ENCODE measurements at regions not wholly inside any gene's neighbourhood (a gene's known extent, or its start where the extent isn't known, plus 50 kb on each side); places are given as distances from the start of the nearest gene placed in this dataset.

DNA sequence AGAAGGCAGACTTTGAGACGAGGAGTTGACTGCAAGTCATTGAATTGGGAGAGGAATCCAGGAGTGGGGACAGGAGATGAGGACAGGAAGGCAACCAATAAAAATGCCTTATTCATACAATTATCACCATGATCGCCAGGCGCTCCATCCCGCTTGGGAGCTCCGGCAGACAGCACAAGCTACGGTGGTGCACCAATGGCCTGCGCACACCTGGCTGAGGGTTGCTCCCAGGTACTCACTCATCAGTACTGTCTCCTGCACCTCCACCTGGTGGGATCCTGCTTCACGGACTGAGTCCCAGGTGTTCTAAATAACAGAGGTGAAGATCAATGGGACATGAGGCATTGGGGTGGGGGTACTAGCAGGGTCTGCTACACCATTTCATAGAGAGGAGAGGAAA lies 160.0 kb upstream of the TNRC6C start:
- Histone ChIP-seq H3K79me2 (ENCODE audit: low read length) (no peaks in the 10 kb centered on the region), H3K4me2 (ENCODE audit: low read length) (no peak overlapping the region), H2AFZ (ENCODE audit: low read depth, low read length) (no peak overlapping the region), H3K4me3 (ENCODE audit: low read length) (no peak overlapping the region), H3K4me1 (ENCODE audit: low read length) (no peaks in the 10 kb centered on the region), H3K36me3 (replicated peaks; ENCODE audit: low read depth, low read length) (no peaks in the 10 kb centered on the region), H3K27ac (ENCODE audit: low read length) (no peak overlapping the region), H4K20me1 (ENCODE audit: insufficient read depth, low read length) (no peaks in the 10 kb centered on the region), H3K27me3 (ENCODE audit: low read depth, low read length) (0 out of 2 replicates have a peak, but pooled peaks cover 12% of the 10 kb centered on the region), H3K9ac (ENCODE audit: low read length) (no peak overlapping the region), H3K9me3 (ENCODE audit: insufficient read depth, low read length) (no peaks in the 10 kb centered on the region)
- TF ChIP-seq, protein P1, sequence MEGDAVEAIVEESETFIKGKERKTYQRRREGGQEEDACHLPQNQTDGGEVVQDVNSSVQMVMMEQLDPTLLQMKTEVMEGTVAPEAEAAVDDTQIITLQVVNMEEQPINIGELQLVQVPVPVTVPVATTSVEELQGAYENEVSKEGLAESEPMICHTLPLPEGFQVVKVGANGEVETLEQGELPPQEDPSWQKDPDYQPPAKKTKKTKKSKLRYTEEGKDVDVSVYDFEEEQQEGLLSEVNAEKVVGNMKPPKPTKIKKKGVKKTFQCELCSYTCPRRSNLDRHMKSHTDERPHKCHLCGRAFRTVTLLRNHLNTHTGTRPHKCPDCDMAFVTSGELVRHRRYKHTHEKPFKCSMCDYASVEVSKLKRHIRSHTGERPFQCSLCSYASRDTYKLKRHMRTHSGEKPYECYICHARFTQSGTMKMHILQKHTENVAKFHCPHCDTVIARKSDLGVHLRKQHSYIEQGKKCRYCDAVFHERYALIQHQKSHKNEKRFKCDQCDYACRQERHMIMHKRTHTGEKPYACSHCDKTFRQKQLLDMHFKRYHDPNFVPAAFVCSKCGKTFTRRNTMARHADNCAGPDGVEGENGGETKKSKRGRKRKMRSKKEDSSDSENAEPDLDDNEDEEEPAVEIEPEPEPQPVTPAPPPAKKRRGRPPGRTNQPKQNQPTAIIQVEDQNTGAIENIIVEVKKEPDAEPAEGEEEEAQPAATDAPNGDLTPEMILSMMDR (IDR thresholded peaks at IDR 0.05; ENCODE audit: low read depth, low read length) = no peak
- no peak for TF ChIP-seq EZH2phosphoT487 (IDR thresholded peaks at IDR 0.05; ENCODE audit: low read depth)

DNA sequence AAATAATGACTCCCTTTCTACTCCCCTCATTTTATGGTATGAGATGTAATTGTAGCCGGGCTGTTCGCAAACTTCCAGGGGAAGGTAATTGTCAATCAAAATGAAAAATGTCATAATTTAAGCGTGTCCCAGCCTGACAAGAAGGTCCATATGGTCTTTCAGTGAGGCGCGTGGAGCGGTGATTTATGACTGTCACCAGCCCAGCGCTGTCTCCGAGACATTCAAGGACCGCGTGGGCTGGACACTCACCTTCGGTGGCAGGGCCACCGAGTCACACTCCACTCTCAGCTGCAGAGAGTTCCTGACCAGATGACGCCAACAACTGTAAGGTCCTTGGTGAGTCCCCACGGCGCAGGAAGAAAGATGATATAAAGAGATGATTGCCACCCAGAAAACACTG lies 157.7 kb upstream of the TNRC6C start:
- Histone ChIP-seq H3K4me2 (ENCODE audit: low read length) (no peak overlapping the region), H3K4me3 (ENCODE audit: low read length) (no peak overlapping the region), H3K9ac (ENCODE audit: low read length) (no peak overlapping the region), H3K9me3 (ENCODE audit: insufficient read depth, low read length) (no peaks in the 10 kb centered on the region), H3K36me3 (replicated peaks; ENCODE audit: low read depth, low read length) (no peaks in the 10 kb centered on the region), H3K27me3 (ENCODE audit: low read depth, low read length) (0 out of 2 replicates have a peak, but pooled peaks cover 9% of the 10 kb centered on the region), H2AFZ (ENCODE audit: low read depth, low read length) (no peak overlapping the region), H3K79me2 (ENCODE audit: low read length) (no peaks in the 10 kb centered on the region), H3K4me1 (ENCODE audit: low read length) (no peaks in the 10 kb centered on the region), H3K27ac (ENCODE audit: low read length) (no peak overlapping the region), H4K20me1 (ENCODE audit: insufficient read depth, low read length) (no peaks in the 10 kb centered on the region)
- TF ChIP-seq, protein P1 (IDR thresholded peaks at IDR 0.05; ENCODE audit: low read depth, low read length) = no peak
- TF ChIP-seq EZH2phosphoT487 (IDR thresholded peaks at IDR 0.05; ENCODE audit: low read depth) = no peak

DNA sequence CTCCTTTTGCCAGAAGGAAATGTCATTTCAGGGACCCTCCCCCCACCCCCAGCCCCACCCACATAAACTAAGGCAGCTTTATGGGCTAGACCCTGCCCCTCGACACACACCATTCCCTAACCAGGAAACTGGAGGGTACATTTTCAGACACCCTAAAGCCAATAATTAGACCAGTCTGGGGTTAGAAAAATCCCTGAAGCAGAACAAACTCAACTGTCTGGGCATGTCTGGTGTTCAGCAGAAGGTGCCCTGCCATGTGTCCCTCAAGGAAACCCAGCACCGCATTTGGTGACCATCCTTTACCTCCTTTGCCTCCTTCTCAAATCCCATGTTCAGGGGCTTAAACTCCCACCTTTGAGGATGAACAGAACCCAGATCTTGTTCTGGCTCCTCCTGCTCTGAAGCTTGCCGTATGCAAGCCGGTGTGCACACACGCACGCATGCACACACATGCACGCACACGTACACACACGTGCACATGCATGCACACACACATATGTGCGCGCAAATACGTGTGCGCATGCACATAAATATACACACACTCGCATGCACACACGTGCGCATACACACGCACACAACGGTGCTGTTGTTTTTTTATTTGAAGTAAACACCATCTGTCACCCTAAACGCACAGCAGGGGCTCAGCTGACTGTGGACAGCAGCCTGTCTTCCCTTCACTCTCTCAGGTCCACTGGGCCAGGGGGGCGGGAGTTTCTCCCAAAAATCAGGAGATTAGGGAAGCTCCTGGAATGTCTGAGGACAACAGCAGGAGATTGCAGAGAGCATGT lies 156.8 kb upstream of the TNRC6C start:
- TF ChIP-seq EZH2phosphoT487 (IDR thresholded peaks at IDR 0.05; ENCODE audit: low read depth) = no peak
- TF ChIP-seq, protein P1 (IDR thresholded peaks at IDR 0.05; ENCODE audit: low read depth, low read length) = no peak
- Histone ChIP-seq H3K9ac (ENCODE audit: low read length) (no peak overlapping the region), H3K27ac (ENCODE audit: low read length) (no peak overlapping the region), H3K4me3 (ENCODE audit: low read length) (no peak overlapping the region), H3K4me2 (ENCODE audit: low read length) (no peak overlapping the region), H3K9me3 (ENCODE audit: insufficient read depth, low read length) (no peaks in the 10 kb centered on the region), H3K79me2 (ENCODE audit: low read length) (no peaks in the 10 kb centered on the region), H3K4me1 (ENCODE audit: low read length) (no peaks in the 10 kb centered on the region), H2AFZ (ENCODE audit: low read depth, low read length) (no peak overlapping the region), H3K27me3 (ENCODE audit: low read depth, low read length) (peaks cover 10% of the 10 kb centered on the region; the same call in 1 of the 2 replicates), H4K20me1 (ENCODE audit: insufficient read depth, low read length) (no peaks in the 10 kb centered on the region), H3K36me3 (replicated peaks; ENCODE audit: low read depth, low read length) (no peaks in the 10 kb centered on the region)

DNA sequence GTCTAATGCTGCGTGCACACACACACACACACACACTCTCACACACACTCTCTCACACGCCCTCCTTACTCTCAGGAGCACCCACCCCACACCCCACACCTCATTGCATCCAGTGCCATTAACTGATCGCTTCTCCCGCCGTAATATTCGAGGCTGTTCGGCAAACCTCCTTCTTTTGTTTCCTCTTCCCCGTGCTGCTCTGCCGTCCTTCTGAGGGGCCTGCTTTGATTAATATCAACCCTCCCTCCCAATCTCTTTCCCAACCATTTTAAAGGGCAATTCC lies 156.2 kb upstream of the TNRC6C start:
- Histone ChIP-seq H3K36me3 (replicated peaks; ENCODE audit: low read depth, low read length) (no peaks in the 10 kb centered on the region), H3K27ac (ENCODE audit: low read length) (no peak overlapping the region), H4K20me1 (ENCODE audit: insufficient read depth, low read length) (no peaks in the 10 kb centered on the region), H3K9ac (ENCODE audit: low read length) (no peak overlapping the region), H3K4me3 (ENCODE audit: low read length) (no peak overlapping the region), H3K4me2 (ENCODE audit: low read length) (no peak overlapping the region), H3K4me1 (ENCODE audit: low read length) (no peaks in the 10 kb centered on the region), H3K9me3 (ENCODE audit: insufficient read depth, low read length) (no peaks in the 10 kb centered on the region), H2AFZ (ENCODE audit: low read depth, low read length) (no peak overlapping the region), H3K79me2 (ENCODE audit: low read length) (no peaks in the 10 kb centered on the region), H3K27me3 (ENCODE audit: low read depth, low read length) (peaks cover 15% of the 10 kb centered on the region; the same call in 1 of the 2 replicates)
- TF ChIP-seq, protein P1 (IDR thresholded peaks at IDR 0.05; ENCODE audit: low read depth, low read length) = no peak
- TF ChIP-seq EZH2phosphoT487 (IDR thresholded peaks at IDR 0.05; ENCODE audit: low read depth) = no peak

All from OCI-LY3 (cell line).